Epithelial cell of esophagus (primary cell): ENCODE measurements at regions not wholly inside any gene's neighbourhood (a gene's known extent, or its start where the extent isn't known, plus 50 kb on each side); places are given as distances from the start of the nearest gene placed in this dataset.

ENCODE experiments used
- DNase-seq: peaks from one replicate; pipeline ENCODE4 v3.0.0; 2010; ENCODE audit warnings: low read depth
- H3K4me3 ChIP-seq: 2 replicates; pipeline ENCODE4 v1.5.1; 2011; ENCODE audit warnings: mild to moderate bottlenecking, low read length, control low read depth
- TF ChIP-seq, protein P1 (sequence below): IDR thresholded peaks from 2 replicates; pipeline ENCODE4 v1.5.1; 2011; ENCODE audit warnings: low read depth, mild to moderate bottlenecking, low read length, control low read depth, inconsistent platforms; ENCODE audit not compliant: insufficient read depth; ENCODE audit errors: missing control alignments

DNA sequence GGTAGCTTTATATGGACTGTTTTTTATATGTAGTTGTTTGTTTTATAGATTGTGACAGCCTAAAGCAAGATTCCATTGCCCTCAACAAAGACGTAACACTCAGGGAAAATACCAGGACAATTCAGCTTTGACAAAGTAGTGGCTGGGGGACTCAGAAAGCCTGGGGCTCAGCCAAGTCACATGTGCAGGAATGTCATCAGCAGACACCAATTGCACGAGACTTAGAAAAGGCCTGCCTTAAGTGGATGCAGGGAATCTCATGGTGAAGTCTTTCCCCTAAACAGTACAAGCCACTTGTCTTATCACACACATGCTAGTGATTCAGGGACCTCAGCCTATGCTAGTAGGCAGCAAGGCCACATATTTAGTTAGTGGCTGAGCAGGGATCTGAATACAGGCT, 381.8 kb upstream of the THBS1 start:
- TF ChIP-seq, protein P1, sequence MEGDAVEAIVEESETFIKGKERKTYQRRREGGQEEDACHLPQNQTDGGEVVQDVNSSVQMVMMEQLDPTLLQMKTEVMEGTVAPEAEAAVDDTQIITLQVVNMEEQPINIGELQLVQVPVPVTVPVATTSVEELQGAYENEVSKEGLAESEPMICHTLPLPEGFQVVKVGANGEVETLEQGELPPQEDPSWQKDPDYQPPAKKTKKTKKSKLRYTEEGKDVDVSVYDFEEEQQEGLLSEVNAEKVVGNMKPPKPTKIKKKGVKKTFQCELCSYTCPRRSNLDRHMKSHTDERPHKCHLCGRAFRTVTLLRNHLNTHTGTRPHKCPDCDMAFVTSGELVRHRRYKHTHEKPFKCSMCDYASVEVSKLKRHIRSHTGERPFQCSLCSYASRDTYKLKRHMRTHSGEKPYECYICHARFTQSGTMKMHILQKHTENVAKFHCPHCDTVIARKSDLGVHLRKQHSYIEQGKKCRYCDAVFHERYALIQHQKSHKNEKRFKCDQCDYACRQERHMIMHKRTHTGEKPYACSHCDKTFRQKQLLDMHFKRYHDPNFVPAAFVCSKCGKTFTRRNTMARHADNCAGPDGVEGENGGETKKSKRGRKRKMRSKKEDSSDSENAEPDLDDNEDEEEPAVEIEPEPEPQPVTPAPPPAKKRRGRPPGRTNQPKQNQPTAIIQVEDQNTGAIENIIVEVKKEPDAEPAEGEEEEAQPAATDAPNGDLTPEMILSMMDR, result no peak
- no peak for DNase-seq
- no peak overlapping the region for H3K4me3 ChIP-seq

DNA sequence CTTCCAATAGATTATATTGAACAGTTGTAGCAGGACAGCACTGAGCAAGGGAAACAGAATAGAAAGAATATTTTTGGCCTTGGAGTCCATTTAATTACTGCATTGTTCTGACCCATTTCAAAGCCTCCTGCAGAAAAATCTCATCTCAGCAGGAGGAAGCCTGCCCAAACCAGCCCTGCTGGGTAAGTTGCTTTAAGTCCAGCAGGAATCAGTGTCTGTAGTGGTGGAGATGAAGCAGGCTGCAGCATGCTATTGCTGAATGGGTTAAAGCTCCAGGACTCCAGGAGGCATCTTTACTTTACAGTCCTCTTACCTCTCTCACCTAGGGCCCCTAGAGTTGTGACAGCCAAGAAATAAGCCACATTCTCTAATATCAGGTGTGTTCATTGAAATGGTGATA, 380.3 kb upstream of the THBS1 start:
- DNase-seq, result peak; percentile 46
- TF ChIP-seq, protein P1, result no peak
- no peak overlapping the region for H3K4me3 ChIP-seq

DNA sequence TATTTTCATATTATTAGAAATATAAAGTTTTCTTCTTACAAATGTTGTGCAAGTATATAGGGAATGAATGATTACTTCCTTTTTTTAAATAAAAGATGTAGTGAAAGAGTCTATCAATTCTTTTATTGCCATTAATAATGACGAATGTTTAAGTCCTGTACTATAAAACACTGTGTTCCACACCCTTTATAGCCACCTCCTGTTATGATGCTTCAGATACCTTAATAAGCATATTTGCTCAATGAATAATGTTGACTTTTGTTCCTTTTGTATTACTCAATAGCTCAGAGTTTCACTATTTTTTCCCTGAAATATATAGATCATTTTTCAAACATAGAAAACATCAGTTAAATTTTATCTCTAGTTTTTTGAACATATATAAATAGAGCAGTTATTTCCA, 378.2 kb upstream of the THBS1 start:
- H3K4me3 ChIP-seq, result no peak overlapping the region
- DNase-seq, result peak; percentile 67
- TF ChIP-seq, protein P1, result no peak

DNA sequence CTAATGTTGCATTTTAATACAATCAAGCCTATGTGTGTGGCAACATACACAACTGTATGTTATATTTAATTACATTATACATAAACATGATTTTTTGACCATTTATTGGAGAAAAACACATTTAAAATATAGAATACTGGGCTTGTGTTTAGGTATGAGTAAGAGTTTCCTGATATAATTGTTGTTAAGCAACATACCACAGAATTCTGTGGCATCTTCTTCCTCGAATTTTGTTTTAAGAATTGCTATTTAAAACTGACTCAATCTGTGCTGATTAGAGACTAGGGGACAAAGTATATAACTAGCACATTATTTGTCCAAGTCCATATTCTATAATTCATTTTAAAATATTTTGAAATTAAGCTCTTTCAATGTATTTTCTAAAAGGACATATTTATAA, 376.8 kb upstream of the THBS1 start:
- TF ChIP-seq, protein P1, result no peak
- peak; percentile 47 for DNase-seq
- H3K4me3 ChIP-seq, result no peak overlapping the region

DNA sequence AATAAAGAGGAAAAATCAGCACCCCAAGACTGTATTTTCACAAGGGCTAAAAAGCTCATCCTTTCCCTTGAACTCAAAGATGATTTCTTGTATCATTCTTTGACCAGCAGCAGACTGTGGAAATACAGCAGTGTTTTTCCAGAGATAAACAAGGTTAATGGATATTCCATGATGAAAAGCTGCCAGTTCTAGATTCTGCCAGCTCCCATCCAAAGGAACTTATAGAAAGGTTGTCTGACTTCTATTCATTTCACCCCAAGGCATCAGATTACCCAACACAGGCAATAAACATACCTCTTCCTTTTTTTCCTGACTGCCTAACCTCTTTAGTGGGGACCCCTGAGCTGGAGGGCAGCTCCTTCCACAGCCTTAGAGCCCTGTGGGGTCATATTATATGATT, 375.8 kb upstream of the THBS1 start:
- peak; percentile 45 for DNase-seq
- no peak overlapping the region for H3K4me3 ChIP-seq
- TF ChIP-seq, protein P1, result no peak

DNA sequence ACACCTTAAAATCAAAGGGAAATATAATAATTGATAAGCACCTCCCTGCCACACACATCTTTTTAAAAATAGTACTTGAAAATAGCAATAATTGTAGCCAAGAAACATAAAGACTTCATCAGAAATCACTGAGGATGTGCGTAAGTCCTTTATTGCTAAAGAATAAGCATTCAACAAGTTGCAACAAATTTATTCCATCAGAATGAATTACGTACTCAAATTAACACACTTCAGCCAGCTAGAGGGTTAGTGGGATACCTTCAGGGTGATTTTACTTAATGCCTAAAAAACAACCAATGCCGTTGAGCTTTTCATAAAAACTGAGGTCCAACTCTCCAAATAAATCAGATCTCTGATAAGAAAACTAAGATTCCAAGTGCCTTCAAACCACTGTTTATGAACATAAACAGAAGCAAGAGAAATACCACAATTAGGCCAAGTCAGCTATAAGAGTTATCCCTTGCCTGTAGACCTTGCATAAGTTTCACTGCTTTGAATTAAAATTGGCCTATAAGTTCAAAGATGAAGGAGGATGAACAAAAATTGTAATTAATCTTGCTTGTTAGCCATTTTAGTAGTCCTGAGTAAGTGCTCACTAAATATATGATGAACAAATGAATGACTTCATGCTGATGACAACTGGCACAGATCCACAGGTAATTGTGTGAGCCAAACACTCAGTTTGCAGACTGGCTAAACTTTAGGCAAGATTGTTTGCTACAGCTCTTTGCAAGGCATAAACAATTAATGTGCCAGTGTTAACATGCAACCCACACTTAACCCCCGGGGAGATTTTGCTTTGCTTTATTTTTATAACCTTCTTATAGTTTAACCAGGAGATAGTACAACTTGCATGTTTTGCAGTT, 375.1 kb upstream of the THBS1 start:
- TF ChIP-seq, protein P1, result no peak
- DNase-seq, result peak; percentile 77
- H3K4me3 ChIP-seq, result no peak overlapping the region
